ENCODE measurements at regions not wholly inside any gene's neighbourhood (a gene's known extent, or its start where the extent isn't known, plus 50 kb on each side); places are given as distances from the start of the nearest gene placed in this dataset.

GRCh38 chr5:105428451-105429380, 1866.1 kb upstream of the NUDT12 start:
- in situ Hi-C loops (cut with HindIII; ENCODE audit: low sequenced_read_pairs) = no loop called here

- in situ Hi-C loops (cut with HindIII; ENCODE audit: low sequenced_read_pairs) = no loop called here
Observed at GRCh38 chr5:105414067-105414466, 1851.5 kb upstream of the NUDT12 start.

- in situ Hi-C loops (cut with HindIII; ENCODE audit: low sequenced_read_pairs) = no loop called here
Observed at GRCh38 chr5:105413406-105413990, 1850.9 kb upstream of the NUDT12 start.

GRCh38 chr5:105409695-105410094, 1847.1 kb upstream of the NUDT12 start:
- in situ Hi-C loops (cut with HindIII; ENCODE audit: low sequenced_read_pairs) = no loop called here

GRCh38 chr5:105407200-105407599, 1844.6 kb upstream of the NUDT12 start:
- in situ Hi-C loops (cut with HindIII; ENCODE audit: low sequenced_read_pairs) = no loop called here

- in situ Hi-C loops (cut with HindIII; ENCODE audit: low sequenced_read_pairs) = no loop called here
Observed at GRCh38 chr5:105397749-105398148, 1835.2 kb upstream of the NUDT12 start.

GRCh38 chr5:105392710-105393149, 1830.1 kb upstream of the NUDT12 start:
- in situ Hi-C loops (cut with HindIII; ENCODE audit: low sequenced_read_pairs) = no loop called here

GRCh38 chr5:105392122-105392709, 1829.6 kb upstream of the NUDT12 start:
- in situ Hi-C loops (cut with HindIII; ENCODE audit: low sequenced_read_pairs) = no loop called here

- in situ Hi-C loops (cut with HindIII; ENCODE audit: low sequenced_read_pairs) = no loop called here
Observed at GRCh38 chr5:105380126-105380525, 1817.5 kb upstream of the NUDT12 start.

- in situ Hi-C loops (cut with HindIII; ENCODE audit: low sequenced_read_pairs) = no loop called here
Observed at GRCh38 chr5:105371169-105371568, 1808.6 kb upstream of the NUDT12 start.

GRCh38 chr5:105350486-105351140, 1788.0 kb upstream of the NUDT12 start:
- in situ Hi-C loops (cut with HindIII; ENCODE audit: low sequenced_read_pairs) = no loop called here

GRCh38 chr5:105331558-105331957, 1769.0 kb upstream of the NUDT12 start:
- in situ Hi-C loops (cut with HindIII; ENCODE audit: low sequenced_read_pairs) = no loop called here

- in situ Hi-C loops (cut with HindIII; ENCODE audit: low sequenced_read_pairs) = no loop called here
Observed at GRCh38 chr5:105330185-105330584, 1767.6 kb upstream of the NUDT12 start.

GRCh38 chr5:105304859-105305258, 1742.3 kb upstream of the NUDT12 start:
- in situ Hi-C loops (cut with HindIII; ENCODE audit: low sequenced_read_pairs) = no loop called here

GRCh38 chr5:105288946-105289345, 1726.4 kb upstream of the NUDT12 start:
- in situ Hi-C loops (cut with HindIII; ENCODE audit: low sequenced_read_pairs) = no loop called here

- in situ Hi-C loops (cut with HindIII; ENCODE audit: low sequenced_read_pairs) = no loop called here
Observed at GRCh38 chr5:105283134-105283533, 1720.5 kb upstream of the NUDT12 start.

- in situ Hi-C loops (cut with HindIII; ENCODE audit: low sequenced_read_pairs) = no loop called here
Observed at GRCh38 chr5:105274079-105274478, 1711.5 kb upstream of the NUDT12 start.

GRCh38 chr5:105263515-105263914, 1700.9 kb upstream of the NUDT12 start:
- in situ Hi-C loops (cut with HindIII; ENCODE audit: low sequenced_read_pairs) = no loop called here

- in situ Hi-C loops (cut with HindIII; ENCODE audit: low sequenced_read_pairs) = no loop called here
Observed at GRCh38 chr5:105259581-105260217, 1697.1 kb upstream of the NUDT12 start.

- in situ Hi-C loops (cut with HindIII; ENCODE audit: low sequenced_read_pairs) = no loop called here
Observed at GRCh38 chr5:105238561-105238960, 1676.0 kb upstream of the NUDT12 start.

Data from endothelial cell of hepatic sinusoid (primary cell).